Dermis blood vessel endothelial cell (primary cell): ENCODE measurements at regions not wholly inside any gene's neighbourhood (a gene's known extent, or its start where the extent isn't known, plus 50 kb on each side); places are given as distances from the start of the nearest gene placed in this dataset.

Source experiments
- DNase-seq: peaks from one replicate; pipeline ENCODE4 v3.0.0; 2010

DNA sequence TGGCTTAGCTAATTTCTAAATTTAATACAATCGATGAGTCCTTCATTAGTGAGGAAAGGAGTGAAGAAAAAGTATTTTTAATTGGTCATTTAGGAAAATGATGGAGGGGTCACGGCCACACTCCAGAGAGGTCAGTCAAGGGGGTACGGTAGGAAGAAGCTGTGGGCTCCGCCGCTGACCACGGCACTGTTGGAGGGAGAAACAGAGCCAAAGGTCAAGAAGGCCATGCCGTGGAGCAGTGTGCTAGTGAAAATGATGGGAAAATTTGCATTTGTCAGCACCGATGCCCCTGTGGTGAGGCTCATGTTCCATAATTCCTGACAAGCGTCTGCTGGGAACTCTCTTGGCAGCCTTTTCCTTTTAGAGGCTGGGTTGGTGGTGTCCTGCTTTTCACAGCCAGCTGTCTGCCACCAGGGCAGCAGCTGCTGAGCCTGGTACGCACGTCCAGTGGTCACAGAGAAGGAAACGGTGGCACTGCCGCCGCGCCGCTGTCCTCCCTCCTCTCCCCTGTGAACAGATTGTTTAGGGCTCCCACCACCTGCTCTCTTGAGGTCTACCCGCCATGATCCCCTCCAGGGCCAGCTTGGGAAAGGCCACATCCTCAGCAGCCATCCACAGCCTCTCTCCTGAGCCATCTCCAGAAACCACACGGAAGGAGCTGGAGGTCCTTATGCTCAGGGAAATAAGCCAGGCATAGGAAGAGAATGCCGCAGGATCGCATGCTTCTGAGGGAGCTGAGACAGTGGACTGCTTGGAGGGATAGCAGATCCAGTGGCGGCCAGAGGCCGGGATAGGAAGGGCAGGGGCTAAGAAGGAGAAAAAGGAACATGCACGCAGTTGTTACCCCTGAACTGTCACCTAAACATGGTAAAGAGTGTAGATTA, 263.7 kb upstream of the PPP2R2D start:
- no peak for DNase-seq

DNA sequence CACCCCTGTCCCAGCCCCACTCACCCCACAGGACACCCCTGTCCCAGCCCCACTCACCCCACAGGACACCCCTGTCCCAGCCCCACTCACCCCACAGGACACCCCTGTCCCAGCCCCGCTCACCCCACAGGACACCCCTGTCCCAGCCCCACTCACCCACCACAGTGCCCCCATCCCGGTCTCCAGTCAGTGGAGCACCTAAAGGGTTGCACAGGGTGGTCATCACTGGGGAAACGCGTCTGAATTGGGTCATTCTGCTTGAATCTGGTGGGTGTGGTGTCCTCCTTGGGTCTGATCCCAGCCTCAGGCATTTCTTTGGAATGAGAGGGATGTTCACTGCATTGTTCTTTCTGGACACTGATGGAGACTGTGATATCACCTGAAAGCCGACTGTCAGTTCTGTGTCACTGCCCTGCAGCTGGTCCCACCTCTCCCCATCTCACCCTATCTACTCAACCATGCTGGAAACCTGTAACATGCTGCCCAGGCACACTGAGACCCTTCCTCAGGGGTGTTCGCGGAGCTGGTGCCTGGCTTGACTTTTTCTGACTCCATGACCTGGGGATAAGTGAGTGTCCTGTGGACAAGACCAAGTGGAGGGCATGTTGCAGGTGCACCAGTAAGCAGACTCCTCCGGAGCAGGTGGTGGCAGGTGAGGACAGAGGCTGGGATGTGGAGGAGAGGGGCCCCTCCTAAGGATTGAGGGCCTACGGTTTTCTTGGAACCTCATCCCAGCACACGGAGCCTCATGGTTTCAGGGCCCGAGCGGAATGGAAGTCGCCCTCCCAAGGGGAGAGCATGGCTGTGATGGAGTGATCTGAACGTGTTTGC, 262.5 kb upstream of the PPP2R2D start:
- DNase-seq, result no peak

DNA sequence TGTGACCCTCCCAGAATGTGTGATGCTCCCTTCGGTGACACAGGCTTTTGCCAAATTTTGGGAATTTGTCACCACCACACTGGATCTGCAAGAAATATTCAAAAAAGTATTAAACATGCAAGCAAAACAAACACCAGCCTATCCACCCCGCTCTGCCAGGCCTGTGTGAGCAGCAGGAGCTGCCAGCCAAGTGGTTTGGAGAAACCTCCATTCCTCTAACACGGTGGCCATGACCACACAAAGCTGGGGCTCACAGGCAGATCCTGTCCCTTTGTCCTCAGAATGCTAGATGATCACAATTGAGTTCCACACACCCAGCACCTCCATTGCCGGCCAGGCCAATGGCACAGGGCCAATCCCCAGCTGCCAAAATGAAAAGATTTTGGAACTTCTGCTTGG, 261.9 kb upstream of the PPP2R2D start:
- no peak for DNase-seq

DNA sequence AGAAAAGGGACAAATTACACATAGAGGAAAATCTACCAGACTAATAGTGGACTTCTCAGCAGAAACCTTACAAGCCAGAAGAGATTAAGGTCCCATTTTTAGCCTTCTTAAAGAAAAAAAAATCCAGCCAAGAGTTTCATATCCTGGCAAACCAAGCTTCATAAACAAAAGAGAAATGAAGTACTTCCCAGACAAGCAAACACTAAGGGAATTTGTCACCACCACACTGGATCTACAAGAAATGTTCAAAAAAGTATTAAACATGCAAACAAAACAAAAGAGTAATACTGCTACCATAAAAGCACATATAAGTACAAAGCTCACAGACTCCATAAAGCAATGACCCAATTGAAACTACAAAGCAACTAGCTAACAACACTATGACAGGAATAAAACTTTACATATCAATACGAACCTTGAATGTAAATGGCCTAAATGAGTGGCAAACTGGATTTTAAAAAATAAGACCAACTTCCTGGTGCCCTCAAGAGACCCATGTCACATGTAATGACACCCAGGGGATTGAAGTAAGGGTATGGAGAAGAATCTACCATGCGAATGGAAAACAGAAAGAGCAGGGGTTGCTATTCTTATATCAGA, 260.7 kb upstream of the PPP2R2D start:
- DNase-seq, result no peak

- no peak for DNase-seq
Measured at GRCh38 chr10:131641231-131641630, 259.6 kb upstream of the PPP2R2D start.

DNA sequence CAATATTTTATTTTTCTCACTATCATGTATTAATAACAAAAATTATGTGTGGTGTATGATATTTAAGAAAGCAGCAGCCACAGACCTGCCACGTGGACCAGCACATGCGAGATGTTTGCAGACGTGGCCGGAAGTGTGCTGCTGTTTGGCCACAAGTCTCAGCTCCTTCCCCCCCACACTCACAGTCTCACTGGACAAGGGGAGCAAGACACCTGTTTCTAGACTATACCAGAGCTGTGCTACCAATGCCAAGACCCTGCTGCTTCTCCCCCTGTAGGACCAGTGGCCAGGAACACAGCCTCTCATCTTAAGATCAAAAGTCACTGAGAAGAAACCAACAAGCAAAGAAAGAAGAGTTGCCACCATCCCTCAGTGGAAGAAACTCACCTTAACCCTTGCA, 258.9 kb upstream of the PPP2R2D start:
- DNase-seq, result no peak

DNA sequence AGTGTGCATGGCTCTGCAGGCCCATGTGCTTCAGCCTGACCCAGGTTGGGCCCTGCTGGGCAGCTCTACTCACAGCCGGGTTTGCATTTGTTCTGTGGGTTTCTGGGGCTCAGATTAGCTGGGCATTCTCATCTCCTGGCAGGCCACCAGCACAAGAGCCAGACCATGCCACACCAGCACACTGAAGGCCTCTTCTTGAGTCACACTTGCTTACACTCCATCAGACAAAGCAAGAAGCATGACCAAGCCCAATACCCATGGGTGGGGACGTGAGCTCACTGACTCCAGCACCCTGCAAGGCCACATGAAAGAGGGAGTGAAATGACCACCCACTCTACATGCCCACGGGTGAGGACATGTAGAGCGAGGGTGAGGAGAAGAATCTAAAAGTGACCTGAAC, 257.8 kb upstream of the PPP2R2D start:
- DNase-seq, result no peak

- DNase-seq, result no peak
Measured at GRCh38 chr10:131644289-131644688, 256.5 kb upstream of the PPP2R2D start.

- no peak for DNase-seq
Measured at GRCh38 chr10:131644864-131645658, 255.7 kb upstream of the PPP2R2D start.

- no peak for DNase-seq
Measured at GRCh38 chr10:131645756-131646155, 255.1 kb upstream of the PPP2R2D start.

DNA sequence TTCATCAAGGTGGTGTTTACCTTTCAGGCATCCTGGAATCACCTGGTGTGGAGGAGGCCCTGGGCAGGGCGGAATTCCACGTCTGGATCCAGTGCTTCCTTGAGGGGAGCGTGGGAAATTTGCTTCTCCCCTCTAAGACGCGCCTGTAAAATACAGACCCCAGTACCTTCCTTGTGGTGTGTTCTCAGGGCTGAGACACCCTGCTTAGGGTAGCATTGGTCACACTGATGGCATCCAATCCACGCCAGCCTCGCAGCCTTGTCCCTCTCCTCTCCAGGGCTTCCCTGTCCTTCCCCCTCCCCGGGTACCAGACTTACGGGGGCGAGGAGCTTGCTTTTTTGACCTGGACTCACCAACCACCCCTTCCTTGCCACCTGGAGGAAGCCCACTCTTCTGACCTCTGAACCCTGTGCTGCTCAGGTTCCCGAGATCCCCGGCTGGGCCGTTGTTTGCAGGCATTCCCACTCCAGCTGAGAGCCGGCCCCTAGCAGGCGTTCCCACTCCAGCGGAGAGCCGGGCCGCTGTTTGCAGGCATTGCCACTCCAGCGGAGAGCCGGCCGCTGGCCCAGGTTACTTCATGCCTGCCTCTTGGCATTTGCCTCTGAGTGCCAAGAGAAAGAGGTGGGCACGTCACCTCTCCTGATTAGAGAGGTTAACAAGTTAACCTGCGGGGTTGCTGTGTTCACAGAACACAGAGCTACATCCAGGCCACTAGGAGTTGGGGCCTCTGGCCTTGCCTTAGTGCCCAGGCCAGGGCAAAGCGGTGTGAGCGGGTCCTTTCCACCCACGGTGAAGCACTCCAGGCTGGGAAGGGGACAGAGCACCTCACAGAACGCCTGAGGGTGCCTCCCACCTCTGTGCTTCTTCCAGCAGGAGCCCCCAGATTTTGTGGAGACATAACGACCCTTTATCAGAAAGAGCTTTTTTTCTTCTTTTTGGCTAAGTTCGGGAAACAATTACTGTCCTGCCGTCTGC, 254.0 kb upstream of the PPP2R2D start:
- DNase-seq, result no peak

DNA sequence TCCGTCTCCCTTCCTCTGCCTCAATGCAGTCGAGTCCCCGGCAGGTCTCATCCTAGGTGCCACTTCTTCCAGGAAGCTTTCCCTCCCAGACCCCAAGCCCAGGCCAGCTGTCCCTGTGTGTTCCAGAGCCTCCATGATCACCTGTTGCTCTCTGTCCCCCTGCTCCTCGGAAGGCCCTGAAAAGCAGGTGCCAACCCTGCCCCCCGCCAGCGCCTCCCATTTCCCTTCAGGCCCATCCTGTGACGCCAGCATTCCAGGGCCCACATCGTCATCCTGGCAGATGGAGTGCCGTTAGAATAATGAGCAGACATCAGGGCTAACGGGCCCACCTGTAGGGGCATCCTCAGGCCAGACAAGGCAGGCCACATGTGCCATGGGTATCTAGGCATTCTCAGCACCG, 253.0 kb upstream of the PPP2R2D start:
- no peak for DNase-seq

DNA sequence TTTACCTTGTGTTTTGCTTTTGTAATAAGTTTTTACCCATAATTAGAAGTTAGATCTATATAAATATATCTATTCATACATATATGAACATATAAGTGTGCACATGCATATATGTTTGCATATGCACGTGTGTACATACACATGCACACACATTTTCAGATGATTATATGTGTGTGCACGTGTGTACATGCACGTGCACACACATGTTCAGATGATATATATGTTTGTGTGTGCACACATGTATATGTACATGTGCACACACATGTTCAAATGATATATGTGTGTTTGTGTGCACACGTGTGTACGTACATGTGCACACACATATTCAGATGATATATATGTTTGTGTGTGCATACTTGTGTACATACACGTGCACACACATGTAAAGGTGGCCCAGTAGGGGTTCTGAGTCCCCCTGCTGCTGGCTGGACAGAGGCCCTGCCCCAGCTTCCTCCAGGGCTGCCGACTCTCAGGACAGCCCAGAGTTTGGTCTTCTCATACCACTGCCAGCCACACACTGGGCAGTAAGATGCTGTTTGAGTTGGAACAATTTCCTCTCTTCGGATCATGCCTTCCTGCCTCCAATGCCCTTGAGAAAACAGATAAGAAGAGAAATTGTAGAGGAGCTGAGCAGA, 252.3 kb upstream of the PPP2R2D start:
- DNase-seq, result no peak

- no peak for DNase-seq
Measured at GRCh38 chr10:131649617-131650016, 251.2 kb upstream of the PPP2R2D start.

DNA sequence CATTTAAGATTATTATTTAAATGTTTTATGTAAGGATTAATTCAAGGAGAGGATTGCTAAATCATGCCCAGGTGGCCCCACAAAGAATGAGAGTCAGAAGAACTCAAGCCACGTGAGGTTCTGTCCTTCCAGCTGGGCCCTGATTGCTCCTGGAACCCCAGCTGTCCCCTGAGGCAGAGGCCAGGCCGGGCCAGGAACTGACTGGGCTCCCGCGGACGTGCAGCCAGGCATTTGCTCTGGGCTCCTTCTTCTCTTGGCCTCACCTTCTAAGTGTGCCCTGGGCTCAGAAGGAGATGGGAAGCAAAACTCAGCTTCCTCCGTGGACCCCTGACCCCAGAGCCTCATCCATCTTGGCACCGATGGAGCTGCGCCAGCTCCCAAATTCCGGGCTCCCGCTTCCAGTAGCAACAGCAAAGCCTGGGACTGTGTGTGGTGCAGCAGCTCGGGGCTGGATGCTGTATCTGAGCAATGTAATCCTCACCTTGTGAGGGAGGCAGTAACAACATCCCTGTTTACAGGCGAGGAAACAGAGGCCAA, 250.6 kb upstream of the PPP2R2D start:
- DNase-seq, result no peak

DNA sequence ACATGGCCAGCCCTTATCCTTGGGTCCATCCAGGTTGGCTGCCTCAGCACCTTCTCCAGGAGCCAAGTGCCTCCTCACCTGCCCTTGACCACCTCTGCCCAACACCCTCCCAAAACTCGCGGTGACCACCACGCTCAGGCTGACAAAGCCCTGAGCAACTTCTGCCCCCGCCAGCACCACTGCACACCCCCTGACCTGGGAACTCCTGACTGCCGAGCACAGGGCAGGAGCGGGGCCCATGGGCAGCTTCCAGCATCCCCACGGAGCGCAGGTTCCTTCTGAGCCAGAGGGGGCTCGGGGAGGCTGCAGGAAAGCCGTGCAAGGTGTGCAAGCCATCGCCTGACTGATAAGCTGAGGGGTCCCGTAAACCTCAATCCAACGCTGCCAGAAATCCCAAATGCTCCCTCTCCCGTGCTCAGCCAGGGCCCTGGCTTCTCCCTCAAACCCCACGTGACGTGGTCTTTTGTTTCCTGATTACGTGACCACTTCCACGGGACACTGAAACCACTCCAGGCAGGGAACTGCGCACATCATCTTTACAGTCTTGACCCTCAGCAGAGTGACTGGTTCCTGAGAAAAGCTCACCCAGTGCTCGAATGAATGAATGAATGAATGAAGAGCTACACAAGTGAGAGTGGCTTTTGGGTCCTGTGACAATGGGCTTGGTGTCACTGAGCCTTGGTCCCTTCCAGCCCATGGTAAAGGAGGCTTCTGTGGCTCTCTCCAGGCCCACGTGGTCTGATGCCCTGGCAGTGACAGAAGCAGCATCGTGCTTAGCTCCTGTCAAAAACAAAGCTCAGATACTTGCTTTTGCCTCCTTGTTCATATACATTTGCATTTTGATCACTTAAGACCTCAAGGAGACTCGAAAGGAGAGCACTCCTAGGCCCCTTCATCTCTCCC, 249.8 kb upstream of the PPP2R2D start:
- DNase-seq, result no peak

DNA sequence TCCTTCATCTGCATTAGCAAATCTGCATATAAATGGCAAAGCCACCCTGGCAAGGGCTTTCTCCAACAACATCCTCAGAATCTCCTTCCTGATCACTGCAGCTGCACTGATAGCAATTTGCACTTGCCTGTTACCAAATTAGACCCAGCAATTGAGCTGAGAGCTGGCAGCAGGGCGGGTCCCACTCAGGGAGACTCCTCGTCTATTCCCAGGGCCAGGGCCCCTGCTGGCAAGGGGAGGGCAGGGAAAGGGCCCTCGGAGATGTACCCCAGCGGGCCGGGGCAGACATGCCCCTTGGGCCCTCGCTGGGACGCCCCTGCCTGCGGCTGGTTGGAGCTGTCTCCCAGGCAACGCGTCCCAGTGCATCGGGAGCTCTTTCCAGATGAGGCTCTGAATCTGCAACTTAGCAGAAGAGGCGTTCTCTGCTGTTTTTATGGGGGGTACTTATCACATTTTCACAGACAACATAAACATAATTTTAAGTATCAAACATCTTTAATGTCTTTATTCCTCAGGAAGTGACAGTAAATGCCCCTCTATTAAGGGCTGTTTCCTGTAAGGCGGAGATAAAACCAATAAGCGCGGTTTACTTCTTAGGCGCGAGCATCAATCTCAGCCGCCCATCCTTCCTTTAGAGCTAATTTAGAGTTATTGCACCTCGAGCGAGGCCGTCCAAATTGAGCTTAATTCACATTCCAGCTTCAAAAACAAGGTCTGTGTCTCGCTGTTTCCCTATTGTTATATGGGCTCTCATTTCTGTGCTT, 249.0 kb upstream of the PPP2R2D start:
- no peak for DNase-seq

GRCh38 chr10:131652438-131653139, 248.2 kb upstream of the PPP2R2D start:
- no peak for DNase-seq
